ENCODE measurements at regions not wholly inside any gene's neighbourhood (a gene's known extent, or its start where the extent isn't known, plus 50 kb on each side); places are given as distances from the start of the nearest gene placed in this dataset.
"Not testable (repeated sequence)": the region's sequence is repeated elsewhere in the genome, so short reads cannot be mapped to it uniquely, and the experiment has no call there.

- DNase-seq (ENCODE audit: low spot score) = no peak
- Histone ChIP-seq H3K4me3 (no peak overlapping the region), H3K27ac (no peak overlapping the region)
- TF ChIP-seq CTCF (IDR thresholded peaks at IDR 0.05) = no peak
Observed at GRCh38 chr3:110512961-110513360, 558.7 kb upstream of the NECTIN3 start.

- DNase-seq (ENCODE audit: low spot score) = no peak
- H3K4me3 ChIP-seq = no peak overlapping the region
- no peak overlapping the region for H3K27ac ChIP-seq
- no peak for TF ChIP-seq CTCF (IDR thresholded peaks at IDR 0.05)
Observed at GRCh38 chr3:110518031-110518430, 553.6 kb upstream of the NECTIN3 start.

DNA sequence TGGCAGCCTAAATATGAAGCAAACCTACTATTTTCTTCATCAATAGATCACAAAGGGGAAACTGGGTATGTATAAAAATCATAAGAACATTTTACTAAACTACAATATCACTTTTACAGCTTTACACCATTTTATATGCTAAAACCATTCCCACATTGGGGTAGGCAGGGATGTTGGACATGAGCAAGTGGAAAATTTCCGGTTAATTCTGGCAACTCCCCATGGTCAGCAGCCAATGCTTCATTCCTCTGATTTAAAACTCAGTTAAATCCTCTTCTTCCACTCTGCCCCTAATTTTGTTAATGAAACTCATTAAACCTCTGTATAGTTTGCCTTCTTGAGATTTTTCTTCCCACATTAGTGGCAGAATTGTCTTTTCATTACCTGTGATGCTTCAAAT, 552.5 kb upstream of the NECTIN3 start:
- TF ChIP-seq CTCF (IDR thresholded peaks at IDR 0.05) = no peak
- Histone ChIP-seq H3K4me3 (no peak overlapping the region), H3K27ac (no peak overlapping the region)
- no peak for DNase-seq (ENCODE audit: low spot score)

GRCh38 chr3:110521019-110521418, 550.6 kb upstream of the NECTIN3 start:
- no peak for DNase-seq (ENCODE audit: low spot score)
- Histone ChIP-seq H3K4me3 (no peak overlapping the region), H3K27ac (no peak overlapping the region)
- no peak for TF ChIP-seq CTCF (IDR thresholded peaks at IDR 0.05)

GRCh38 chr3:110525558-110526064, 546.0 kb upstream of the NECTIN3 start:
- not testable (repeated sequence) for H3K4me3 ChIP-seq; H3K27ac ChIP-seq; DNase-seq (ENCODE audit: low spot score)

DNA sequence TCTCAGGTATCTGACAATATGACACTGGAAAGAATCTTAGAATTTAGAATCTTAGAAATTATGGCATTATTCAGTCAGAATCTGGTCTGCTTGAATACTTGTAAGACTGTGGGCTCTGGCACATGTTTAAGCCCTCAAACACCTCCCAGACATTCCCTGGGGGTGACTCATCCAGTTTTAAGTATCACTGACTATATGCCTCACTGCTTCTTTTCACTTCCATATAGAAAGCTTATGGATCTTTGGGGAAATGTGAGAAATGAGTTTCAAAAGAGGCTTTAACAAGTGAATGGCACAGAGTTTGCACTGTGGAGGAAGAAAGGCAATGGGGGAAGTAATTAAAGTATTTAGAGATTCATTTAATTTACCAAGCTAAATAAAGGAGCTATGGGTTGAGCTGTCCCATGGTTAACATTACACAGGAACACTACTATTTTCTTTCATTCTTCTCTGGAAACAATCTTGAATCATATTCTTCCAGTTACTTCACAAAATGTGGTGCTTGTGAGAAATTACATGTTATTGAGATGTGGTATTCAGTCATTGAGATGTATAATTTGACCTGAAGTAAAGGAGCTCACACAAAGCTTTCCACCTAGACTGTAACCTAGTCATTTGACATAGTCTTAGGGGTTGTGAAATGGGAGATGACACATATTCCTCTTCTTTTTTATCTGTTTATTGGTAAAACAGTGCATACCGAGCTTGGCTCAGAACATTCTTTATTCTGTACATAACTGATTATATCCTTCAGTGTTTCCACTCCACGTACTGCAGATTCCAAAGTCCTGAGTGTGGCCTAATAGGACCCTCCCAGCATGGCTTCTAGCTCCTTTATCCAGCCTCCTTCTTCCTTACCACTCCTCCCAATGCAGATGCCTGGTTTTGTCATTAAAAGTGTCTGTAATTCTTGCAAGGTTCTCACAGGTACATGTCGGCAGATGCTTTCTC, 544.6 kb upstream of the NECTIN3 start:
- TF ChIP-seq CTCF (IDR thresholded peaks at IDR 0.05) = no peak
- Histone ChIP-seq H3K27ac (no peak overlapping the region), H3K4me3 (no peak overlapping the region)
- DNase-seq (ENCODE audit: low spot score) = no peak

DNA sequence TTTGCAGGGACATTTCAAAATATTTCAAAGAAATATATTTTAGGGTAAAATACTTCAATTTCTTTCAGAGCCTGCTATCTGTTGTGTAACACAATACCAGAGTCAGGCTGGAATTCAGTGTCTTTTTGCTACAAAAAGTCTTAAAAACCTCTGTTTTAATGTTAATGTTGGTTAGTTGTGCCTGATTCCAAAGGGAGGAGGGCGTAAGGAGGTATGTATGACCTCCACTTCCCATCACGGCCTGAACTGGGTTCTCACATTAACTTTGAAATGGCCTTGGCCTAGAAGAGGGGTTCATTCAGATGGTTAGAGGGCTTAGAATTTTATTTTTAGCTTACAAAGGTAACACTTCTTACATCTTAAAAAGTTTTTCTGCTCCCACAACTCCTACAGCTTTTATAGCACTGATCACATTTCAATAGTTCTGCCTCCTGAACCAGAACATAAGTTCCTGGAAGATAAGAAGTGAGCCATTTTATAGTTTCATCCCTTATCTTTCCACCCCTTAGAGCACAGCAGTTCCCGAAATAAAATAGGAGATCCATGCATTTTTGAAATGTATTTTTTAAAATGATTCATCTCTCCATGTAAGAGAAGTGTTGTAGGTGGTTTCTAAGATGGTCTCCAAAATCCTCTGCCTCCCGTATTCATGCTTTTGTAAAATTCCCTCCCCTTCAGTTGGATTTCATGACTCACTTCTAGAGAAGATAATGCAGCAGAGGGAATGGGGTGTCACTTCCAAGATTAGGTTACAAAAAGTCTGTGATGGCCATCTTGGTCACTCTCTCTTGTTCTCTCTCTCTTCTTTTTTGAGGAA, 543.1 kb upstream of the NECTIN3 start:
- no peak overlapping the region for H3K27ac ChIP-seq
- DNase-seq (ENCODE audit: low spot score) = no peak
- no peak overlapping the region for H3K4me3 ChIP-seq
- no peak for TF ChIP-seq CTCF (IDR thresholded peaks at IDR 0.05)
